HG02763 (cell line): ENCODE measurements at regions not wholly inside any gene's neighbourhood (a gene's known extent, or its start where the extent isn't known, plus 50 kb on each side); places are given as distances from the start of the nearest gene placed in this dataset.
"Not testable (repeated sequence)": the region's sequence is repeated elsewhere in the genome, so short reads cannot be mapped to it uniquely, and the experiment has no call there.

Experiments
- ATAC-seq: cut with Tn5 transposase; IDR thresholded peaks from one replicate; pipeline ENCODE4 v1.9.1; 2021; ENCODE audit warnings: mild to moderate bottlenecking, moderate library complexity; ENCODE audit not compliant: unreplicated experiment

DNA sequence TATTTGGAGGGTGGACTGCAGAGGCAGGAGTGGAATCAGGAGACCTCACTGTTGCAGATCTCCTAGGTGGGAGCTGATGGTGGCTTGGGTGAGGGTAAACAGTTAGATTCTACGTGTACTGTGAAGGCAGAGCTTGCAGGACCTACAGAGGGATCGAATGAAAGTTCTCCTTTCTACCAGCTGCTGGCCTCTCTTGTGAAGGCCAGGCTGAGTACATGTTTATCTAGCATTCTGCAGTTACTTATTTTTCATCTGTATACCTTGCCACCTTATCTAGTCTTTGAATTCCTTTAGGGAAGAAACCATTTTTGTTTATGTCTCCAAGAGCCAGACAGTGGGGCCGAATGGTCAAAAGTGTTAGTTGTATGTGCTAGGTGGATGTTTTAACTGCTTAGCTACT lies 57.6 kb downstream of the PTTG1 start:
- no peak for ATAC-seq

DNA sequence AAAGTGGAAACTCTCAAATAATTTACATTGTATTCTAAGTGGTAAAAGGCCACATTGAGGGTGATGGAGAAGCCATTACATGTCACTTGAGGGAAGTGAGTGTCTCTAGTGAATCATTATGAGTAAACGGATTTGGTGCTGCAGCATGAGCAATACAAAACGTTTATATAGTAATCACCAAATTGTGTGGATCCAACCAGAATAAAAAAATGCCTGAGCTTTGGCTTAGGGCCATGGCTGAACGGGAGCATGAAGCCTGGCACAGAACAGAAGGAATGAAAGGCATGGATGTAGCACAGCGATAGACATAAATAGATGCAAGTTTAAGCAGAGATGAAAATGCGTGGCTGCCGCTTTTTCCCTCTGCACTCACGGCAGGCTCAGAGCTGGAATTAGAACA lies 58.3 kb downstream of the PTTG1 start:
- ATAC-seq = no peak

- no peak for ATAC-seq
Observed at GRCh38 chr5:160480652-160481051, 59.0 kb downstream of the PTTG1 start.

DNA sequence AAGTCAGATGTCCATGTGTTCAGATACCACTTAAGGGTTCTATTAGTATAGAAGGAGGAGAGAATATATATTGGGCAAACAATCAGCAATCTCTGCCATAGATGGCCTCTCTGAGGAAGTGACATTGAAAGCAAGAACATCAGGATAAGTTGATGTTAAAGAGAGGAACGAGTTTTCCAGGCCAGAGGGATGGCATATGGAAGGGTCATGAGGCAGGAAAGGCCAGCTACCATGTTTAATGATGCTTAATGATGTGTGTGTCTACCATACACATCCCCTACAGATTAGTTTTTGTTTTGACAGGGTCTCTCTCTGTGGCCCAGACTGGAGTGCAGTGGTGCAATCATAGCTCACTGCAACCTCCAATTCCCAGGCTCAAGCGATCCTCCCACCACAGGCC lies 63.0 kb downstream of the PTTG1 start:
- ATAC-seq = no peak

DNA sequence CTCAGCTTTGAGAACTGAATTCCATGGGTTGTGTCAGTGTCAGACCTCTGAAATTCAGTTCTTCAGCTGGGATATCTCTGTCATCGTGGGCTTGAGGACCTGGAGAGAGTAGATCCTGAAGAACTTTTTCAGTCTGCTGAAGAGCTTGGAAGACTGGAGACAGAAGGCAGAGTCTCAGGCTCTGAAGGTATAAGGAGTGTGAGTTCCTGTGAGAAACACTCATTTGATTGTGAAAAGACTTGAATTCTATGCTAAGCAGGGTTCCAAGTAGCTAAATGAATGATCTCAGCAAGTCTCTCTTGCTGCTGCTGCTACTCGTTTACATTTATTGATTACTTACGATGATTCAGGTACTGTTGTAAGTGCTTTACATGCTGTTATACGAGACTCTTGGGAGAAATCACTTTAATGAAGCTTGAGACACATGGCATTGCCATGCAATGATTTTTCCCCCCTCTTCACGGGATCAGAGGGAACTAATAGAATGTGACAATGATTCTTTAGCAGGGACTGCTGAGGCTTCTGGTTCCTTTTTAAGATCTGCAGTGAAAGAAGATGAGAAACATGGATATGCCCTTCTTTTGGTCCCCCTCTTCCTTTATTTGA lies 63.8 kb downstream of the PTTG1 start:
- no peak for ATAC-seq

DNA sequence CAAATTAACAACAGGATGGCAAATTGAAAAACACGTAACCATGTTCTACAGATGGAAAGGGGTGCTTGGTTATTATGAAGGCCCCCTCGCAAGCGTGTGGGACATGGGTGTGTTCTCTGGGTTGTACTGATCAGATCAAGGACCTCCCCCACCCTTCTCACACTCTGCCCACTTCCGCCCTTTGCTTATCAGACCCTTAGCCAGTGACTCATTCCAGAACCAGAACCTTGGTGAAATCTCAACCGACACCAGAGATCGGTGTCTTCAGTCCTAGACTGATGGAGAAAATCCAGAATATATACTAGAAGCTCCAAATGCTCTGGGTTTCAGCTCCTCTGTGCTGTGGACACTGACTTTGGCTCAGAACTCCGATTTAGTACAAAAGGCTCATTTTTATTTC lies 64.9 kb downstream of the PTTG1 start:
- ATAC-seq = peak; percentile 49

GRCh38 chr5:160488394-160489325 lies 67.0 kb downstream of the PTTG1 start:
- ATAC-seq = no peak

DNA sequence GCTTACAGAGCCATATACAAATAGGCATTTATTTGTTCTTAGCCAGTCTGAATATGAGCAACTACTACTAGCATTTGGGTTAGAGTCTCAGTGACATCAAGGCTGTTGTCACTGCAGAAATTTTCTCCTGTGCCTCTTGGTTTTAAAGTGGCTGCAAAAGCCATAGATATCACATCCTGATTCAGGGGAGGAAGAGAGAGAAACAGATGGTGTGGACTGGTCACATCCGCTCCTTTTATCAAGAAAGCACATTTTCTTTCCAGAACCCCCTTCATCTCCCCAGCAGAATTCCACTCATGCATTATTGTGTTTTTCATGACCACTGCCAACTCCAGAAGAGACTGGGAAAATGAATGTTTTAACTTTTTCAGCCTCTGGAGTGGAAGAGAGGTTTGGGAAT lies 69.8 kb downstream of the PTTG1 start:
- no peak for ATAC-seq

GRCh38 chr5:160492565-160492964 lies 70.9 kb downstream of the PTTG1 start:
- no peak for ATAC-seq

DNA sequence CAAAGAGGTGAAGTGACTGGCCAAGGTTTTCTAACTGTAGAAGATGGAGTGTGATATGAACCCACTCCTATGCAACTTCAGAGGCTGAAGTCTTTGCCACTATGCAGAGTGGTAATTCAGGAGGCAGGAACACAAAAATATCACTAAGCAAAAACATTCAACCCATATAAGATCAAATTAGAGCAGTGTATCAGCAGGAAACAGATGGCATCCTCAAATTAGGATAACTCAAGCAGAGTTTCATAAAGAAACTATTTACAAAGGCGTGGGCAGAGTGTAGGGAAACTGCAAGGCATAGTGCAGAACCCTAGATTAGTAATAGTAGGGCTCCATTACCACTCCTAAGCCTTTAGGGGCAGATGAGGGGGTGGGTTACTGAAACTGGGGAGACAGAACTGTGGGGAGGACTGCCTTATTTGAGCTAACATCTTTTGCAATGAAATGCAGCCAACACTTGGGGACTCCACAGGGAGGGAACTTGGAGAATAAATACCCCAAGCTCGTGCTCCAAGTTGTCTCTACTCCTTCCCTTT lies 72.2 kb downstream of the PTTG1 start:
- no peak for ATAC-seq

- ATAC-seq = no peak
Observed at GRCh38 chr5:160494451-160494850, 72.8 kb downstream of the PTTG1 start.

DNA sequence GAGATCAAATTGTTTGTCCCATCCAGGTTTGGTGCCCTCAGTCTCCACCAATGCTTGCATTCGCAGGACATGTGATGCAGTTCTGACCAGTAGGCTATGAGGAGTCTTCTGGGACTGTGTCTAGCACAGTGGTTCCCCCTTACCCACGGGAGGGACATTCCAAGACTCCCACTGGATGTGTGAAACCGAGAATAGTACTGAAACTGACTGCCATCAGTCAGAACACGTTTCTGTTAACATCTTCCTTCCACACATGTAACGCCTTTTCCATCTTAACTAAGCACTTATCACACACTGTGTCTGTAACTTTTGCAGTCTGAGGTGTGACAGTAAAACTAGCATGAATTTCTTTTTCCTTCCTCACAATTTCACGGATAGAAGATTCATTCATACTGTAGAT lies 74.7 kb downstream of the PTTG1 start:
- ATAC-seq = peak; percentile 48

- no peak for ATAC-seq
Observed at GRCh38 chr5:160496784-160497183, 75.1 kb downstream of the PTTG1 start.

DNA sequence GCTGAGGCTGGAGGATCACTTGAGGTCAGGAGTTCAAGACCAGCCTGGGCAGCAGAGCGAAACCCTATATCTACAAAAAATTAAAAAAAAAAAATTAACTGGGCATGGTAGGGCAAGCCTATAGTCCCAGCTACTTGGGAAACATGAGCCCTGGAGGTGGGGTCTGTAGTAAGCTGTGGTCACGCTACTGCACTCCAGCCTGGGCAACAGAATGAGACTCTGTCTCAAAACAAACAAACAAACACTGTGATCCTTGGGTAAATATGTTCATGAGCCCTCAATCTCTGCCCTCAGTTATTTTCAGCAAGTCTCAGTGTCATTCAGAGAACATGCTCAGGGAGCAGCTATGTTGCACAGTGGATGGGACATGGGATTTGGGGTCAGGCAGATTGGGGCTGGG lies 76.2 kb downstream of the PTTG1 start:
- no peak for ATAC-seq

DNA sequence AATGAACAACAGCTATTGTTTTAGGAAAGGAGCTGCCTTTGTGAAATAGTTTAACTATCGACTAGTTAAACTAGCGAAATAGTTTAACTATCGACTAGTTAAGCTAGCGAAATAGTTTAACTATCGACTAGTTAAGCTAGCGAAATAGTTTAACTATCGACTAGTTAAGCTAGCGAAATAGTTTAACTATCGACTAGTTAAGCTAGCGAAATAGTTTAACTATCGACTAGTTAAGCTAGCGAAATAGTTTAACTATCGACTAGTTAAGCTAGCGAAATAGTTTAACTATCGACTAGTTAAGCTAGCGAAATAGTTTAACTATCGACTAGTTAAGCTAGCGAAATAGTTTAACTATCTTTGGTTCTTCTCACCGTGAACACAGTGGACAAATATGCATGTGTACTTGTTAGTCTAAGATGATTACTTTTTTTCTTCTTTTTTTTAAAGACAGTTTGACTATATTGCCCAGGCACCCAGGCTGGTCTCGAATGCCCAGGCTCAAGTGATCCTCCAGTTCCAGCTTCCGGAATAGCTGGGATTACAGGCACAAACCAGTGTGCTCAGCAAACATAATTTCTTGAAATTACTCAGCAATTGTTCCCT lies 76.9 kb downstream of the PTTG1 start:
- ATAC-seq = not testable (repeated sequence)

- no peak for ATAC-seq
Observed at GRCh38 chr5:160500786-160501779, 79.4 kb downstream of the PTTG1 start.

DNA sequence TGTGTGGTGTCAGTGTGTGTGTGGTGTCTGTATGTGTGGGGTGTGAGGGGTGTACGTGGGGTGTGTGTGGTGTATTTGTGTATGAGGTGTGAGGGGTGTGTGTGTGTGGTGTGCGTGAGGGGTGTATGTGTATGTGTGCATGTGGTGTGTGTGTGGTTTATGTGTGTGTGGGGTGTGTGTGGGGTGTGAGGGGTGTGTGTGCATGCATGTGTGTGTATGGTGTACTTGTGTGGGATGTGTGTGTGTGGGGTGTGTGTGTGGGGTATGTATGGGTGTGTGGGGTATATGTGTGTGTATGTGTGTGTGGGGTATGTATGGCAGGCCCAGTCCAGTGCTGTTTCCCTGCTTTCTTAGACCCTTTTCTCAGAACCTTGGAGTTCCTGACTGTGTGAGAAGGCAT lies 83.3 kb downstream of the PTTG1 start:
- ATAC-seq = no peak

DNA sequence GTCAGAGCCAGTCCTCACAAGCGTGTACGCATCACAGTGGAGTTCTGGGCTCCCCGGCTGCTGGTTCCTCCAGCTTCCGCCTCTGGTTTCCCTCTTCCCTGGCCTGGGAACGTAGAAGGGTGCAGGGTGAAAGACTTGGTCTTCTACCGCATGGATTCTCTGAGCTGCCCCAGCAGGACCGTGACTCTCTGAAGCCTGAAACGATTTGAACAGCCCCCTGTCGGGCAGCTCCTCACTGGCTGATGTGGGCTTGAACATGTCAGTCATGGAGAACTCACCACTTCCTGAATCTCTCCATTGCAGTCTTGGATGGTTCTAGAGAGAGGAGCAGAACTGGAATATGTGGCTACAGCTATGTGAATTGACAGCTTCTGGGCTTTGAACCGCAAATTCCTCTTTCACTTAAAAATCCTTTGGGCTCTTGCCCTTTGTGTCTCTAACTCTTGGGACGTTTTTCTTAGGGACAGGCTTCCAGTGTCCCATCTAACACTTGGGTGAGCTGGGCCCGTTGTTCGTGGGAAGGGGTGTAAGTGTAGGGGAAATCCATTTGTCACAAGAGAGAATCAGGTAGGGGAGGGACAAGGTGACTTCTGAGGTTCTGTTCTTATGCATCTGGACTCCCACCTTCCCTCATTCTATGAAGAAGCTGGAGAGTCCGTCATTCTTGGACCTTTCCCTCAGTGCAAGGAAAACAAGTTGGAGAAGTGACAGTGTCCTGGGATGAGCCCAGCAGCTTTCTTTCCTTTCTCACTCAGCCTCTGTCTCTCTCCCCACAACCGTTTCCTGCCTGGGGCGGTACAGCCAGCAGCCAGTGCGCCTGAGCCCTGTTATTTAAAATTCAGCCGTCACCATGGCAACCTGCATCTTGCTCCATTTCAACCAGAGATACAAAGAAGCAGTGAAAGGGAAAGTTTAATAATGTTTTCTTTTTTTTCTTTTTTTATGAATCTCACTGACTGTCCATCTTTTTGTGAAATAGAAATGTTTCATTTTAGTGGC lies 84.7 kb downstream of the PTTG1 start:
- ATAC-seq = peak; percentile 66

GRCh38 chr5:160507221-160507721 lies 85.6 kb downstream of the PTTG1 start:
- no peak for ATAC-seq
